Astrocyte of the cerebellum (primary cell): ENCODE measurements at regions not wholly inside any gene's neighbourhood (a gene's known extent, or its start where the extent isn't known, plus 50 kb on each side); places are given as distances from the start of the nearest gene placed in this dataset.

ENCODE experiments used
- DNase-seq: peaks from one replicate; pipeline ENCODE4 v3.0.0-alpha.2; 2011; ENCODE audit warnings: low read depth
- H3K4me3 ChIP-seq: 2 replicates; pipeline ENCODE4 v1.5.1; 2011; ENCODE audit warnings: mild to moderate bottlenecking, low read depth, low read length, moderate library complexity
- CTCF ChIP-seq: IDR thresholded peaks from 2 replicates; pipeline ENCODE4 v1.5.1; 2012; ENCODE audit warnings: low read length, low read depth, moderate library complexity, mild to moderate bottlenecking; ENCODE audit errors: missing control alignments
- in situ Hi-C: cut with HindIII; loops from 2 replicates; pipeline ENCODE4 v1.10.0; 2017; ENCODE audit warnings: low sequenced_read_pairs

DNA sequence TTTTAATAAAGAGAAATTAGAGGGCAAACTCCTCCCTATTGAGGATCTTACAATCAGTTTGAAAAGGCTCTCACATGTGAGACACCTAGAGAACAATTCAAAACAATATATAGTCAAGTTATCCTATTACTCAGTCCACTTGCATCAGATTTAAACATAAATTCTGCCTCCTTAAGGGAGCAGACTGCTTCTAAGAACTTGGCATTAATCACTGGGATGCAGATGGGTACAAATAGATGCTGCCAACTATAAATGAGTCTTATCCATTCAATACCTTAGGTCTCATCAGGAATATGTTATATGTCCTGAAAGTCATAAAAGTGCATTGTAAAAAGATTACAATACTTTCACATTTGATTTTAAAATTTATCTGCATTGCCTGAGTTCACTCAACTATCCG is 269.3 kb upstream of the KIRREL3 start:
- TF ChIP-seq CTCF: no peak
- in situ Hi-C loops: no loop called here
- DNase-seq: no peak
- no peak overlapping the region for H3K4me3 ChIP-seq

GRCh38 chr11:127268932-127269331 is 268.4 kb upstream of the KIRREL3 start:
- in situ Hi-C loops: no loop called here
- TF ChIP-seq CTCF: no peak
- H3K4me3 ChIP-seq: no peak overlapping the region
- DNase-seq: no peak

- DNase-seq: no peak
- in situ Hi-C loops: no loop called here
- no peak overlapping the region for H3K4me3 ChIP-seq
- no peak for TF ChIP-seq CTCF
Observed at GRCh38 chr11:127268521-127268920, 268.0 kb upstream of the KIRREL3 start.

DNA sequence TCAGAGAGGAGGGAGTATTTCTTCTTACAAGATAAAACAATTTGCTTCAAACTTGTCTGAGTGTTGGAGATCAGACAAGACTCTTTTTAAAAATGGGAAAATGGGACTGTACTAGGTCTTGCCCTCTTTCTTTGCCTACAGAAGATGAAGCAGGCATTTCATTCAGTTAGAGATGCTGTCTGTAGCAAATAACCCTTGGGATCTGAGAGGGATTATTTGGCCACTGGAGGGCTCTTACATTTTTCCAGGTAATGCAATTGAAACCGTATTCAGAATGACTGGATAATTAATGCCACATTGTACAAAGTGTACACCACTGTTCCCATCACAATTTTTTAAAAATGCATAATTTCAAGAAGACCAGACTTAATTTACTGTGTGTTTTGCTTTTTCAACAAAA is 258.5 kb upstream of the KIRREL3 start:
- no peak overlapping the region for H3K4me3 ChIP-seq
- DNase-seq: no peak
- TF ChIP-seq CTCF: no peak
- in situ Hi-C loops: no loop called here

DNA sequence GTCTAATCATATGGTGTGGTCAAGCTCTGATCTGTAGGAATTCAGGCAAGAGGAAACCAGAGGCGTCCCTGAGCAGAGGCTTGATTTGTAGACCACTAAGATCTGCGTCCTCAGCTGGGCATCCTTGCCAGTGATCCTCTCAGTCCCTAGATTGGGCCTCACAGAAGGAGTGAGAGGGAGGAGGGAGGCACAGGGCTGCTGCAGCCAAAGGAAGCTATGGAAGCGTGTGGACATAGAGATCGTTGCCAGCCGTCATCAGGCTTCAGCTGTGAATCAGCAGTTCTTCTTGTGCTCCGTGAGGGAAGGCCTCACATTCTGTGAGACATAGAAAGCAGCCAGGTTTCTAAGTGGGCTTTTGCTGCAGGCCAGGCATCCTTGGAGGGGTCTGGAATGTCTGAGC is 254.6 kb upstream of the KIRREL3 start:
- in situ Hi-C loops: no loop called here
- DNase-seq: no peak
- no peak for TF ChIP-seq CTCF
- H3K4me3 ChIP-seq: no peak overlapping the region

- DNase-seq: no peak
- H3K4me3 ChIP-seq: no peak overlapping the region
- no peak for TF ChIP-seq CTCF
- in situ Hi-C loops: no loop called here
Observed at GRCh38 chr11:127252321-127252720, 251.8 kb upstream of the KIRREL3 start.

- DNase-seq: no peak
- in situ Hi-C loops: no loop called here
- no peak overlapping the region for H3K4me3 ChIP-seq
- no peak for TF ChIP-seq CTCF
Observed at GRCh38 chr11:127249576-127249975, 249.0 kb upstream of the KIRREL3 start.
